ENCODE measurements at regions not wholly inside any gene's neighbourhood (a gene's known extent, or its start where the extent isn't known, plus 50 kb on each side); places are given as distances from the start of the nearest gene placed in this dataset.

- Mint-ChIP-seq H3K4me1 (ENCODE audit: low read depth, unreplicated experiment) (peaks cover 7% of the 10 kb centered on the region), H3K27ac (ENCODE audit: unreplicated experiment) (no peak overlapping the region), H3K4me3 (ENCODE audit: unreplicated experiment) (no peak overlapping the region), H3K36me3 (ENCODE audit: unreplicated experiment) (no peaks in the 10 kb centered on the region), H3K27me3 (ENCODE audit: unreplicated experiment) (no peaks in the 10 kb centered on the region), H3K9me3 (ENCODE audit: unreplicated experiment) (no peaks in the 10 kb centered on the region)
- no peak for TF ChIP-seq CTCF (IDR thresholded peaks at IDR 0.05; ENCODE audit: partially characterized antibody, unreplicated experiment)
- DNase-seq: no peak
These were observed 593.9 kb upstream of the NETO1 start for GRCh38 chr18:73461780-73462059.

- peaks cover 7% of the 10 kb centered on the region for H3K4me1 Mint-ChIP-seq (ENCODE audit: low read depth, unreplicated experiment)
These were observed 593.4 kb upstream of the NETO1 start for GRCh38 chr18:73461038-73461779.

GRCh38 chr18:73458186-73458964 lies 590.6 kb upstream of the NETO1 start:
- H3K27ac Mint-ChIP-seq (ENCODE audit: unreplicated experiment): no peak overlapping the region
- H3K36me3 Mint-ChIP-seq (ENCODE audit: unreplicated experiment): no peaks in the 10 kb centered on the region
- H3K9me3 Mint-ChIP-seq (ENCODE audit: unreplicated experiment): no peaks in the 10 kb centered on the region
- H3K27me3 Mint-ChIP-seq (ENCODE audit: unreplicated experiment): no peaks in the 10 kb centered on the region
- H3K4me3 Mint-ChIP-seq (ENCODE audit: unreplicated experiment): no peak overlapping the region
- TF ChIP-seq CTCF (IDR thresholded peaks at IDR 0.05; ENCODE audit: partially characterized antibody, unreplicated experiment): no peak
- no peaks in the 10 kb centered on the region for H3K4me1 Mint-ChIP-seq (ENCODE audit: low read depth, unreplicated experiment)
- no peak for DNase-seq

More at GRCh38 chr18:73461038-73461779, 593.4 kb upstream of the NETO1 start:
- H3K9me3 Mint-ChIP-seq (ENCODE audit: unreplicated experiment): no peaks in the 10 kb centered on the region
- no peak for TF ChIP-seq CTCF (IDR thresholded peaks at IDR 0.05; ENCODE audit: partially characterized antibody, unreplicated experiment)
- no peak overlapping the region for H3K27ac Mint-ChIP-seq (ENCODE audit: unreplicated experiment)
- DNase-seq: no peak
- H3K4me3 Mint-ChIP-seq (ENCODE audit: unreplicated experiment): no peak overlapping the region
- no peaks in the 10 kb centered on the region for H3K27me3 Mint-ChIP-seq (ENCODE audit: unreplicated experiment)
- no peaks in the 10 kb centered on the region for H3K36me3 Mint-ChIP-seq (ENCODE audit: unreplicated experiment)

- Mint-ChIP-seq H3K27me3 (ENCODE audit: unreplicated experiment) (no peaks in the 10 kb centered on the region), H3K36me3 (ENCODE audit: unreplicated experiment) (no peaks in the 10 kb centered on the region), H3K4me1 (ENCODE audit: low read depth, unreplicated experiment) (no peaks in the 10 kb centered on the region), H3K4me3 (ENCODE audit: unreplicated experiment) (no peak overlapping the region), H3K9me3 (ENCODE audit: unreplicated experiment) (no peaks in the 10 kb centered on the region), H3K27ac (ENCODE audit: unreplicated experiment) (no peak overlapping the region)
- DNase-seq: no peak
- TF ChIP-seq CTCF (IDR thresholded peaks at IDR 0.05; ENCODE audit: partially characterized antibody, unreplicated experiment): no peak
These were observed 588.9 kb upstream of the NETO1 start for GRCh38 chr18:73456643-73457042.

GRCh38 chr18:73452866-73453265 lies 585.1 kb upstream of the NETO1 start:
- H3K36me3 Mint-ChIP-seq (ENCODE audit: unreplicated experiment): no peaks in the 10 kb centered on the region
- H3K27me3 Mint-ChIP-seq (ENCODE audit: unreplicated experiment): no peaks in the 10 kb centered on the region
- no peak for TF ChIP-seq CTCF (IDR thresholded peaks at IDR 0.05; ENCODE audit: partially characterized antibody, unreplicated experiment)
- H3K27ac Mint-ChIP-seq (ENCODE audit: unreplicated experiment): no peak overlapping the region
- H3K4me3 Mint-ChIP-seq (ENCODE audit: unreplicated experiment): no peak overlapping the region
- no peaks in the 10 kb centered on the region for H3K4me1 Mint-ChIP-seq (ENCODE audit: low read depth, unreplicated experiment)
- no peak for DNase-seq
- peaks cover 2% of the 10 kb centered on the region for H3K9me3 Mint-ChIP-seq (ENCODE audit: unreplicated experiment)

Measured in glutamatergic neuron (in vitro differentiated cells).